HCT116 (cell line): ENCODE measurements at regions not wholly inside any gene's neighbourhood (a gene's known extent, or its start where the extent isn't known, plus 50 kb on each side); places are given as distances from the start of the nearest gene placed in this dataset.

Source experiments
- ATF3 ChIP-seq: IDR thresholded peaks from 2 replicates; pipeline ENCODE4 v1.6.1; 2012
- CEBPB ChIP-seq: IDR thresholded peaks from 2 replicates; pipeline ENCODE4 v1.6.1; 2012; ENCODE audit warnings: low read depth
- EGR1 ChIP-seq: IDR thresholded peaks from 2 replicates; pipeline ENCODE4 v1.6.1; 2012; ENCODE audit warnings: low read depth
- EZH2 ChIP-seq: fragments of 200-600 bp; sonication (generic); IDR thresholded peaks from 2 replicates; pipeline ENCODE4 v1.6.1; 2017; ENCODE audit warnings: antibody characterized with exemption, mixed run types
- POLR2A ChIP-seq: IDR thresholded peaks from 2 replicates; pipeline ENCODE4 v1.7.0; 2011; ENCODE audit warnings: borderline replicate concordance; ENCODE audit not compliant: insufficient read depth, insufficient read length; ENCODE audit errors: extremely low read depth
- POLR2AphosphoS5 ChIP-seq: IDR thresholded peaks from 2 replicates; pipeline ENCODE4 v1.6.1; 2011; ENCODE audit warnings: mild to moderate bottlenecking, low read depth, low read length, moderate library complexity
- RAD21 ChIP-seq: IDR thresholded peaks from 2 replicates; pipeline ENCODE4 v1.6.1; 2012; ENCODE audit warnings: low read depth, mild to moderate bottlenecking
- REST ChIP-seq: IDR thresholded peaks from 2 replicates; pipeline ENCODE4 v1.6.1; 2012; ENCODE audit warnings: low read depth
- SP1 ChIP-seq: IDR thresholded peaks from 2 replicates; pipeline ENCODE4 v1.6.1; 2012; ENCODE audit warnings: low read depth
- SRF ChIP-seq: IDR thresholded peaks from 2 replicates; pipeline ENCODE4 v1.6.1; 2012; ENCODE audit warnings: low read depth
- TCF7L2 ChIP-seq: IDR thresholded peaks from 2 replicates; pipeline ENCODE4 v1.7.0; 2011; ENCODE audit warnings: borderline replicate concordance, inconsistent platforms; ENCODE audit not compliant: insufficient read depth, insufficient read length; ENCODE audit errors: extremely low read depth
- TF ChIP-seq, protein P1 (sequence below), 3 experiments: fragments of 200-600 bp in 1 of 3; sonication (generic) in 1 of 3; IDR thresholded peaks in 2 of 3; conservative IDR thresholded peaks in 1 of 3; 2 replicates each; pipeline ENCODE4 v1.5.1; 2012 to 2017; ENCODE audit warnings: low read depth in 2 of 3, low read length in 2 of 3, antibody characterized with exemption in 1 of 3, borderline replicate concordance in 1 of 3, control low read depth in 1 of 3, mild to moderate bottlenecking in 1 of 3, mixed read lengths in 1 of 3, mixed run types in 1 of 3, moderate library complexity in 1 of 3; ENCODE audit not compliant: insufficient read depth in 1 of 3

DNA sequence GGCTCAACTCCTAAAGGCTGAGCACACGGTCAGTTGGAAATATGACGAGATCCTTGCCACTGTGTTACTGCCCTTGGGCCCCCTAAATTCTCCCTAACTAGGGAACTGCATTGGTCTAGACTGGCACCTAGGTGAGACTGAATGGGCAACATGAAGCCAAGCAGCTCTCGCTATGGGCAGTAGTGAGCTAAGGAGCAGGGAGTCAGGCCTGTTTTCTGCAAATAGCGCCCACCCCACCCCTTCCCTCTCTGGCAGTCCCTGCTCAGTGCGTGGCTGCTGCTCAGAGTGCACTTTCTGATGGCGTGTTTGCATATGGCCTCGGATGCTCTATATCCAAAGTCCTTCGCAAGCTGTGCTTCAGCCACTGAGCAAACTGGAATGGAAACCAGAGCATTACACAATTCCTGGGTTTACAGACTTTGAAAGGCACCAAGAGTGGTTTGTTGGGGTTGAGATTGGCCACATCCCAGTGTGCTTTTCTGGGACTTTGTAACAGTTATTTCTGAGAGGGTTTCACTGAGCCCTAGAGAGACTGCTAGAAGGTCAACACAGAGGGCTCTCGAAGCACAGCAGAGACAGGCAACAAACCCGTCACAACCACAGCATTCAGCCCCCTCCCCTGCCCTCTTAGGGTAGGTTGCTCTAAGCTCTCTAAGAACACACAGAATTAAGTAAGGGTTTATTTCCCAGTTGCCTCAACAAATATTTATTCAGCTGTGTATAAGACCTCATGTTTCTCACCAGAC lies 419.9 kb downstream of the STK39 start:
- TF ChIP-seq EGR1 (no peak), TCF7L2 (no peak), SRF (no peak), POLR2AphosphoS5 (no peak), RAD21 (no peak), ATF3 (no peak), POLR2A (no peak), SP1 (no peak), CEBPB (no peak), REST (no peak), EZH2 (no peak)
- TF ChIP-seq, protein P1, sequence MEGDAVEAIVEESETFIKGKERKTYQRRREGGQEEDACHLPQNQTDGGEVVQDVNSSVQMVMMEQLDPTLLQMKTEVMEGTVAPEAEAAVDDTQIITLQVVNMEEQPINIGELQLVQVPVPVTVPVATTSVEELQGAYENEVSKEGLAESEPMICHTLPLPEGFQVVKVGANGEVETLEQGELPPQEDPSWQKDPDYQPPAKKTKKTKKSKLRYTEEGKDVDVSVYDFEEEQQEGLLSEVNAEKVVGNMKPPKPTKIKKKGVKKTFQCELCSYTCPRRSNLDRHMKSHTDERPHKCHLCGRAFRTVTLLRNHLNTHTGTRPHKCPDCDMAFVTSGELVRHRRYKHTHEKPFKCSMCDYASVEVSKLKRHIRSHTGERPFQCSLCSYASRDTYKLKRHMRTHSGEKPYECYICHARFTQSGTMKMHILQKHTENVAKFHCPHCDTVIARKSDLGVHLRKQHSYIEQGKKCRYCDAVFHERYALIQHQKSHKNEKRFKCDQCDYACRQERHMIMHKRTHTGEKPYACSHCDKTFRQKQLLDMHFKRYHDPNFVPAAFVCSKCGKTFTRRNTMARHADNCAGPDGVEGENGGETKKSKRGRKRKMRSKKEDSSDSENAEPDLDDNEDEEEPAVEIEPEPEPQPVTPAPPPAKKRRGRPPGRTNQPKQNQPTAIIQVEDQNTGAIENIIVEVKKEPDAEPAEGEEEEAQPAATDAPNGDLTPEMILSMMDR (IDR thresholded peaks at IDR 0.05 in 2 of 3, conservative IDR thresholded peaks at IDR 0.05 in 1 of 3; ENCODE audit: borderline replicate concordance in 1 of 3, insufficient read depth in 1 of 3, low read depth in 2 of 3, low read length in 2 of 3) = no peak
